ENCODE measurements at regions not wholly inside any gene's neighbourhood (a gene's known extent, or its start where the extent isn't known, plus 50 kb on each side); places are given as distances from the start of the nearest gene placed in this dataset.
"Not testable (repeated sequence)": the region's sequence is repeated elsewhere in the genome, so short reads cannot be mapped to it uniquely, and the experiment has no call there.

DNA sequence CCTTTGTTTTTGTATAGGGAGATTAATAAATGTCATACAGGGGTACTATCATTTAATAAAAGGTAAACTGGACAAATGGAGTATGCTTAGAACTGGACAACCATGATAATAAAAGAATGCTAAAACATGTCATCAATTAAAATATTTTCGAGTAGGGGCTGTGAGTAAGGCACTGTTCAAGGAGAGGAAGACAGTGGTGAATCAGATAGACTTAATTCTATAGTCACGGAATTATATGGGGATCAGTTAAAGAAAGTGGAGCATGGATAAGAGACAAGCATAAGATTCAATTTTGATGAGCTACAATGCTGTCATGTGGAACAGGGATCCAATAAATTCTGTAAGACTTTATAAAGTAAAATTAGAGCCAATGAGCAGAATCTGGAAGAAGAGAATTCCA lies 104.5 kb downstream of the HMHB1 start:
- Histone ChIP-seq H3K4me2 (ENCODE audit: low read depth, low read length, poor library complexity, severe bottlenecking) (no peak overlapping the region), H3K9ac (ENCODE audit: low read length) (no peak overlapping the region), H3K36me3 (ENCODE audit: insufficient read depth, low read length) (no peaks in the 10 kb centered on the region), H4K20me1 (ENCODE audit: insufficient read depth, low read depth, low read length) (no peaks in the 10 kb centered on the region), H3K27me3 (ENCODE audit: low read length) (no peaks in the 10 kb centered on the region), H3K79me2 (ENCODE audit: low read length) (no peaks in the 10 kb centered on the region), H3K9me3 (ENCODE audit: low read length) (no peaks in the 10 kb centered on the region), H3K4me1 (ENCODE audit: low read length) (no peaks in the 10 kb centered on the region), H2AFZ (ENCODE audit: low read length) (no peak overlapping the region), H3K4me3 (ENCODE audit: low read length) (no peak overlapping the region), H3K27ac (ENCODE audit: low read length) (no peak overlapping the region), H3K9me2 (replicated peaks; ENCODE audit: insufficient read depth, low read length) (no peaks in the 10 kb centered on the region)
- no peak for DNase-seq

DNA sequence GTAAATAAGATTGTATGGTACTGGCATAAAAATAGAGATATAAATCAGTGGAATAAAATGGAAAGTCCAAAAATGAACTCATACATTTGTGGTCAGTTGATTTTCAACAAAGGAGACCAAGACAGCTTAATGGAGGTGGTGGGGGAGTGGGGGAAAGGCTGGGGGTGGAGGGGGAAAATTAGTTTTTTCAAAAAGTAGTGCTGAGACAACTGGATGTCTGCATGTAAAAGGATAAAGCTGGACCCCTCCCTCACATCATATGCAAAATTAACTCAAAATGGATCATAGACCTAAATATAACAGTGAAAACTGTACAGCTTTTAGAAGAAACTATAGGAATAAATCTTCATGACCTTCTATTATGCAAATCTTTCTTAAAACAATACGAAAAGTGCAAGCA lies 107.0 kb downstream of the HMHB1 start:
- no peak overlapping the region for H2AFZ ChIP-seq (ENCODE audit: low read length)
- no peaks in the 10 kb centered on the region for H3K4me1 ChIP-seq (ENCODE audit: low read length)
- no peaks in the 10 kb centered on the region for H3K36me3 ChIP-seq (ENCODE audit: insufficient read depth, low read length)
- DNase-seq, result no peak
- no peaks in the 10 kb centered on the region for H3K27me3 ChIP-seq (ENCODE audit: low read length)
- H4K20me1 ChIP-seq (ENCODE audit: insufficient read depth, low read depth, low read length), result no peaks in the 10 kb centered on the region
- H3K4me3 ChIP-seq (ENCODE audit: low read length), result no peak overlapping the region
- no peak overlapping the region for H3K9ac ChIP-seq (ENCODE audit: low read length)
- no peaks in the 10 kb centered on the region for H3K79me2 ChIP-seq (ENCODE audit: low read length)
- H3K9me3 ChIP-seq (ENCODE audit: low read length), result no peaks in the 10 kb centered on the region
- H3K27ac ChIP-seq (ENCODE audit: low read length), result no peak overlapping the region
- no peak overlapping the region for H3K4me2 ChIP-seq (ENCODE audit: low read depth, low read length, poor library complexity, severe bottlenecking)
- H3K9me2 ChIP-seq (replicated peaks; ENCODE audit: insufficient read depth, low read length), result no peaks in the 10 kb centered on the region

DNA sequence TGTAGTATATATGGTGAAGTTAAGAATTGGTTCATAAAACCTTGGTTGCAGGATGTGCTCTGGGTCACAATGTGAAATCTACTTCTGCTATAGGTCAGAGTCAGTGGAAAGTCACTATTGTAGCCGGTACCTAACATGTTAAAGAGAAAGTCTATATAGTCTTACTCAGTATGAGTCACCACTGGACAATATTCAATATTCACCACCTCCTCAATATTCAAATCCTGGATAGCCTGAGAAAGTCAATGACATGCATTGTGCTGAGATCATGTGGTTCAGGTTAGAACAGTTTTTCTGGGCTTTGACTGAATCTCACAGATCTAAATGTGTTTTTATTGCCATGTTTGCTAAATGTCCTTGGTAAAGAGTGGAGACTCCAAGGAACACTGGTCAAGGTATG lies 108.8 kb downstream of the HMHB1 start:
- Histone ChIP-seq H3K9me3 (ENCODE audit: low read length) (no peaks in the 10 kb centered on the region), H3K27ac (ENCODE audit: low read length) (no peak overlapping the region), H3K9me2 (replicated peaks; ENCODE audit: insufficient read depth, low read length) (no peaks in the 10 kb centered on the region), H3K79me2 (ENCODE audit: low read length) (no peaks in the 10 kb centered on the region), H3K9ac (ENCODE audit: low read length) (no peak overlapping the region), H3K36me3 (ENCODE audit: insufficient read depth, low read length) (no peaks in the 10 kb centered on the region), H3K4me2 (ENCODE audit: low read depth, low read length, poor library complexity, severe bottlenecking) (no peak overlapping the region), H3K27me3 (ENCODE audit: low read length) (no peaks in the 10 kb centered on the region), H3K4me3 (ENCODE audit: low read length) (no peak overlapping the region), H4K20me1 (ENCODE audit: insufficient read depth, low read depth, low read length) (no peaks in the 10 kb centered on the region), H2AFZ (ENCODE audit: low read length) (no peak overlapping the region), H3K4me1 (ENCODE audit: low read length) (no peaks in the 10 kb centered on the region)
- no peak for DNase-seq

DNA sequence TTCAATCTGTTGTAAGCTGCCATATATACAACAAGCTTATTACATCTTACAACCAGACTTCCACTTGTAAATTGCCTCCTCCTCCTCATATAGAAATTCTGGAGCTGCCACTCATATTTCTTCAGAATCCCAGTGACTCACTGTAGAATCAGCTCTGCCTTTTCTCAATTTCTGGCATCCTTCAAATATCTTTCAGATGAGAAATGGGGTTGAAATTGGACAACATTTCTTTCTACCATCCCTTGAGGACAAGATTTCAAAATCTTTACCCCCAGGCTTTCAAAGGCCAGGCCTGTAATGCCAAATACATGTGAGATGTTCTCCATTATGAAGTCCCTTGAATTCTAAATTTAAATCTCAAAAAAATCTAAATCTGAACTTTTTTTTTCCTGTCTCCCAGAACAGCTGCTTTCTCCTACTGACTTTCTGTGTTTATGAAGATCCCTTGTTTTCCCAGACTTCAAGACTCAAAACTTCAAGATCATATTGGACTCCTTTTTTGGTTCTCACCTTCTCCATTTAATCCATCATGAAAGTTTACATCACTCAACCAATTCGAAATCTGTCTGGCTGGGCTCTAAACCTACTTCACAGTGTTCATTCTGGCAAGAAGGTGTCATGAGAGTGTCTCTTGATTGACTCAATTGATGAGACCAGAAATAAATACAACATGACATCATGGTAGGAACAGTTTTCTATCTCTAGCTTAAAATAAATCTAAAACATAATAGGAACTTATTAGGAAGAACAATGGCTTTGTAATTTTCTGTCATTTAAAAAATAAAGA lies 109.8 kb downstream of the HMHB1 start:
- no peaks in the 10 kb centered on the region for H3K9me3 ChIP-seq (ENCODE audit: low read length)
- no peak overlapping the region for H3K4me3 ChIP-seq (ENCODE audit: low read length)
- no peak for DNase-seq
- H2AFZ ChIP-seq (ENCODE audit: low read length), result no peak overlapping the region
- H3K27ac ChIP-seq (ENCODE audit: low read length), result no peak overlapping the region
- H3K27me3 ChIP-seq (ENCODE audit: low read length), result no peaks in the 10 kb centered on the region
- H3K36me3 ChIP-seq (ENCODE audit: insufficient read depth, low read length), result no peaks in the 10 kb centered on the region
- H3K79me2 ChIP-seq (ENCODE audit: low read length), result no peaks in the 10 kb centered on the region
- no peak overlapping the region for H3K9ac ChIP-seq (ENCODE audit: low read length)
- no peak overlapping the region for H3K4me2 ChIP-seq (ENCODE audit: low read depth, low read length, poor library complexity, severe bottlenecking)
- H4K20me1 ChIP-seq (ENCODE audit: insufficient read depth, low read depth, low read length), result no peaks in the 10 kb centered on the region
- H3K9me2 ChIP-seq (replicated peaks; ENCODE audit: insufficient read depth, low read length), result no peaks in the 10 kb centered on the region
- no peaks in the 10 kb centered on the region for H3K4me1 ChIP-seq (ENCODE audit: low read length)

DNA sequence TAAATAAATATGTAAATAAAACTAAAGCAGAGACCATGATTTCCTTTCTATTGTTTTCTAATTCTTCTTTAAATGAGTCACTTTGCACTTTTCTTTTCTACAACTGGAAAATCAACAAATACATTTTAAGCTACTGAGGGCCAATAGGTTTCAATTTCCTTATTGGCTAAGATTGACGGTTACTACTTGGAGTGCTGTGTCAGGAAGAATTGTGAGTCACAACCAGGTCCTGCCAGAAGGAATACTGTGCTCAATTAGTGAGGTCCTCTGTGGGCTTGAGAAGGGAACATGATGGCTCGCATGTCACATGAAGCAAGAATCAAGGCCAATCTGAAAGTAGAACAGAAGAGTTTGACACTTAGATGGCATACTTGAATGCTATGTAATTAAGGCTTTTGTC lies 110.8 kb downstream of the HMHB1 start:
- Histone ChIP-seq H3K27ac (ENCODE audit: low read length) (no peak overlapping the region), H3K9me3 (ENCODE audit: low read length) (no peaks in the 10 kb centered on the region), H3K4me3 (ENCODE audit: low read length) (no peak overlapping the region), H3K79me2 (ENCODE audit: low read length) (no peaks in the 10 kb centered on the region), H3K9me2 (replicated peaks; ENCODE audit: insufficient read depth, low read length) (no peaks in the 10 kb centered on the region), H3K27me3 (ENCODE audit: low read length) (no peaks in the 10 kb centered on the region), H4K20me1 (ENCODE audit: insufficient read depth, low read depth, low read length) (no peaks in the 10 kb centered on the region), H3K4me1 (ENCODE audit: low read length) (no peaks in the 10 kb centered on the region), H2AFZ (ENCODE audit: low read length) (no peak overlapping the region), H3K4me2 (ENCODE audit: low read depth, low read length, poor library complexity, severe bottlenecking) (no peak overlapping the region), H3K36me3 (ENCODE audit: insufficient read depth, low read length) (no peaks in the 10 kb centered on the region), H3K9ac (ENCODE audit: low read length) (no peak overlapping the region)
- no peak for DNase-seq

DNA sequence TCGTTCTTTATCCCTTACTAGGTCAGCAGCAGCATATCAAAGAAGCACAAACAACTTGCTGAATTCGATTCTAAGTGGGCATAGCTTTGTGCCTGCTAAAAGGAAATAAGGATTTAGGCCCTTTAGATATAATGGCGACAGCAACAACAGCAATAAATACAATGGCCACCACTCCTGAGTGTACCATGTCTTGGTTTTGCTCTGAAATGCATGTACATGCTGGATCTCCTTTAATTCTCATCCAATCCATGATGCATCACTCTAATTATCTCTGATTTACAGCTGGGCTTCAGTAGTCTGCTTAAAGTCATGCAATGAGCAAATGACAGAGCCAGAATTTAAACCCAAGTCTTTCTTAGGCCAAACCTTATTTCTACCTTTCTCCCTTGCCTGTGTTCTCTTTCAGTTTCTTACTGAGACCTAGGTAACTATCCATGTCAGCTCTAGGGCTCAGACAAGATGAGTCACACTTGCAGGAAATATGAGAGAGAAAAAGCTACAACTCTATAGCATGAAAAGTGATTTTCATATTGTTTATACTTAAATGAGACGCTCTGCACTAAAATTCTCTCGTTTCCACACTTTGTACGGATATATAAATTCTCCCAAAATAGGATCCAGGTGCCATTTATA lies 111.8 kb downstream of the HMHB1 start:
- DNase-seq, result no peak
- H3K27me3 ChIP-seq (ENCODE audit: low read length), result no peaks in the 10 kb centered on the region
- H3K4me1 ChIP-seq (ENCODE audit: low read length), result no peaks in the 10 kb centered on the region
- no peaks in the 10 kb centered on the region for H3K9me3 ChIP-seq (ENCODE audit: low read length)
- no peak overlapping the region for H3K27ac ChIP-seq (ENCODE audit: low read length)
- H3K4me3 ChIP-seq (ENCODE audit: low read length), result no peak overlapping the region
- H3K9ac ChIP-seq (ENCODE audit: low read length), result no peak overlapping the region
- no peak overlapping the region for H2AFZ ChIP-seq (ENCODE audit: low read length)
- H3K4me2 ChIP-seq (ENCODE audit: low read depth, low read length, poor library complexity, severe bottlenecking), result no peak overlapping the region
- no peaks in the 10 kb centered on the region for H3K79me2 ChIP-seq (ENCODE audit: low read length)
- no peaks in the 10 kb centered on the region for H3K9me2 ChIP-seq (replicated peaks; ENCODE audit: insufficient read depth, low read length)
- H4K20me1 ChIP-seq (ENCODE audit: insufficient read depth, low read depth, low read length), result no peaks in the 10 kb centered on the region
- H3K36me3 ChIP-seq (ENCODE audit: insufficient read depth, low read length), result no peaks in the 10 kb centered on the region

DNA sequence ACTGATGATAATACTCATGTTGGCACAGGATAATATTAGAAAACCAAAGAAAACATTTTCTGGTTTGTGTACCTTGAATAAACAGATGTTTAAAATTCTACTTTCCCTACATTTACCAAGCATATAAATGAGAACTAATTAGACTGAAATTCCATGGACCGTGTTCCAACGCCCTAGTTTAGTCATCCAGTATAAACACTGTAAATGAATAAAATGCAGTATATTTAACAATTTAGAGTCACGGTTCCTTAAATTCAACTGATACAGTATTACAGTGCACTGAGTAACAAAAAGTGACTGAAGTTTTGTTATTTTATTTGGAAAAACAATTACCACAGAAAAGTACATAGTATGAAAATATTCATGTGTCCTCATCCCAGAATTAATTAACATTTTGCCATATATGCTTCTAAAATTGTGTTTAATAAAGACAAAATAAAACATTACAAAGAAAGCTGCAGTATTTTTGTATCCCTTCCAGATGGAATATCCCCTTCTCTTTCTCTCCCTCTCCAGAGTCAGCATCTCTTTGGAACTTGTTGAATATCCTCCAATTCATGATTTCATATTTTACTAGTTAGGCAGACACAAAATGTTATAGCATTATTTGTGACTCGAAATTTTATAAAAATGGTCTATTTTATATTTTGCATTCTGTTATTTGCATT lies 112.5 kb downstream of the HMHB1 start:
- no peaks in the 10 kb centered on the region for H3K9me2 ChIP-seq (replicated peaks; ENCODE audit: insufficient read depth, low read length)
- no peaks in the 10 kb centered on the region for H3K4me1 ChIP-seq (ENCODE audit: low read length)
- H3K27me3 ChIP-seq (ENCODE audit: low read length), result no peaks in the 10 kb centered on the region
- H3K36me3 ChIP-seq (ENCODE audit: insufficient read depth, low read length), result no peaks in the 10 kb centered on the region
- no peak overlapping the region for H2AFZ ChIP-seq (ENCODE audit: low read length)
- H4K20me1 ChIP-seq (ENCODE audit: insufficient read depth, low read depth, low read length), result no peaks in the 10 kb centered on the region
- H3K4me3 ChIP-seq (ENCODE audit: low read length), result no peak overlapping the region
- H3K9ac ChIP-seq (ENCODE audit: low read length), result no peak overlapping the region
- H3K9me3 ChIP-seq (ENCODE audit: low read length), result no peaks in the 10 kb centered on the region
- no peak for DNase-seq
- H3K4me2 ChIP-seq (ENCODE audit: low read depth, low read length, poor library complexity, severe bottlenecking), result no peak overlapping the region
- no peak overlapping the region for H3K27ac ChIP-seq (ENCODE audit: low read length)
- no peaks in the 10 kb centered on the region for H3K79me2 ChIP-seq (ENCODE audit: low read length)

DNA sequence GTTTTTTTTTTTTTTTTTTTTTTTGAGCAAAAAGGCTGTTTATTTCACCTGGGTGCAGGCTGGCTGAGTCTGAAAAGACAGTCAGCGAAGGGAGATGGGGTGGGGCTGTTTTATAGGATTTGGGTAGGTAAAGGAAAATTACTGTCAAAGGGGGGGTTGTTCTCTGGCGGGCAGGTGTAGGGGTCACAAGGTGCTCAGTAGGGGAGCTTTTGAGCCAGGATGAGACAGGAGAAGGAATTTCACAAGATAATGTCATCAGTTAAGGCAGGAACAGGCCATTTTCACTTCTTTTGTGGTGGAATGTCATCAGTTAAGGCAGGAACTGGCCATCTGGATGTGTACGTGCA lies 113.0 kb downstream of the HMHB1 start:
- not testable (repeated sequence) for H3K27ac ChIP-seq (ENCODE audit: low read length); H3K9me3 ChIP-seq (ENCODE audit: low read length); H4K20me1 ChIP-seq (ENCODE audit: insufficient read depth, low read depth, low read length); DNase-seq; H3K4me2 ChIP-seq (ENCODE audit: low read depth, low read length, poor library complexity, severe bottlenecking); H2AFZ ChIP-seq (ENCODE audit: low read length); H3K4me3 ChIP-seq (ENCODE audit: low read length); H3K79me2 ChIP-seq (ENCODE audit: low read length); H3K4me1 ChIP-seq (ENCODE audit: low read length); H3K9ac ChIP-seq (ENCODE audit: low read length); H3K36me3 ChIP-seq (ENCODE audit: insufficient read depth, low read length); H3K27me3 ChIP-seq (ENCODE audit: low read length); H3K9me2 ChIP-seq (replicated peaks; ENCODE audit: insufficient read depth, low read length)
